ENCODE measurements at regions not wholly inside any gene's neighbourhood (a gene's known extent, or its start where the extent isn't known, plus 50 kb on each side); places are given as distances from the start of the nearest gene placed in this dataset.
"Not testable (repeated sequence)": the region's sequence is repeated elsewhere in the genome, so short reads cannot be mapped to it uniquely, and the experiment has no call there.

- ATAC-seq; intact Hi-C loops (cut with micrococcal nuclease): not testable (repeated sequence)
Observed at GRCh38 chr6:86057293-86057980, 414.8 kb upstream of the SYNCRIP start.

DNA sequence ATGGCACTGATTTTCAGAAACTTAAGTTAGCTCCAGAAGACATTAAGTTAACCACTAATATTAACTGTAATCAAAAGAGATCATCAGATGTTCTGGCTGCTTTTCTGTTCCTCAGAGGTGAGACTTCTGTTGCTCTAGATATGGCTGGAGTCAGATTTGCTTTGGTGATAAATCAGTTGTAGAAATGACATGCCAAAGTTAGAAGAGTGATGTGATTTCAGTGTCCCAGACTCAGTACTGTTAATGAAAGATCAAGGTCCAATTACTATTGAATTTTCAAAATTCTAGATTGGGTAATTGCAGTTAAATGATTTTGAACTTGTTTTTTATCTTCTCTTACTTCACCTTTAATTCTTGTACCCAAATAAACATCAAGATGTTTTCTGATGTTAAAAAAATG is 402.4 kb upstream of the SYNCRIP start:
- POLR2A ChIA-PET, result no interaction called here
- intact Hi-C loops (cut with micrococcal nuclease), result no loop called here
- CTCF ChIA-PET, result no interaction called here

More at GRCh38 chr6:86057293-86057980, 414.8 kb upstream of the SYNCRIP start:
- H3K4me1 ChIP-seq (ENCODE audit: control insufficient read depth in 2 of 2, insufficient read depth in 2 of 2, low read length in 2 of 2); H3K36me3 ChIP-seq (ENCODE audit: control insufficient read depth in 2 of 3, insufficient read depth in 3 of 3, low read length in 3 of 3); H3K9me3 ChIP-seq (ENCODE audit: control insufficient read depth in 2 of 3, low read length in 3 of 3); H3K27ac ChIP-seq (ENCODE audit: low read depth, low read length); H3K27me3 Mint-ChIP-seq; H3K4me3 Mint-ChIP-seq; H3K27ac Mint-ChIP-seq; H3K27me3 ChIP-seq (ENCODE audit: control insufficient read depth in 2 of 2, insufficient read depth in 2 of 2, low read length in 2 of 2); POLR2A ChIA-PET; H3K4me3 ChIP-seq (ENCODE audit: low read length); CTCF ChIA-PET; H3K4me1 Mint-ChIP-seq; H3K36me3 Mint-ChIP-seq; DNase-seq: not testable (repeated sequence)
- H3K9me3 Mint-ChIP-seq, result peaks cover 7 to 30% (median 12%) of the 10 kb centered on the region in 11 donors

GRCh38 chr6:86042214-86042613 is 399.5 kb upstream of the SYNCRIP start:
- Mint-ChIP-seq H3K27ac (no peak overlapping the region), H3K4me1 (no peaks in the 10 kb centered on the region), H3K27me3 (no peaks in the 10 kb centered on the region), H3K9me3 (peaks cover 0 to 31% (median 7%) of the 10 kb centered on the region in 11 donors), H3K4me3 (no peak overlapping the region), H3K36me3 (no peaks in the 10 kb centered on the region)
- no peak for DNase-seq
- ChIA-PET POLR2A (no interaction called here), CTCF (no interaction called here)
- Histone ChIP-seq H3K4me3 (ENCODE audit: low read length) (no peak overlapping the region), H3K9me3 (ENCODE audit: control insufficient read depth in 2 of 3, low read length in 3 of 3) (no peaks in the 10 kb centered on the region), H3K27ac (ENCODE audit: low read depth, low read length) (no peak overlapping the region), H3K27me3 (ENCODE audit: control insufficient read depth in 2 of 2, insufficient read depth in 2 of 2, low read length in 2 of 2) (no peaks in the 10 kb centered on the region), H3K36me3 (ENCODE audit: control insufficient read depth in 2 of 3, insufficient read depth in 3 of 3, low read length in 3 of 3) (no peaks in the 10 kb centered on the region), H3K4me1 (ENCODE audit: control insufficient read depth in 2 of 2, insufficient read depth in 2 of 2, low read length in 2 of 2) (no peaks in the 10 kb centered on the region)
- ATAC-seq, result no peak
- intact Hi-C loops (cut with micrococcal nuclease), result no loop called here

More for the DNA sequence above, 402.4 kb upstream of the SYNCRIP start:
- Mint-ChIP-seq H3K27ac (no peak overlapping the region), H3K4me3 (no peak overlapping the region), H3K4me1 (no peaks in the 10 kb centered on the region), H3K36me3 (no peaks in the 10 kb centered on the region), H3K9me3 (peaks cover 0 to 31% (median 7%) of the 10 kb centered on the region in 11 donors), H3K27me3 (no peaks in the 10 kb centered on the region)
- H3K36me3 ChIP-seq (ENCODE audit: control insufficient read depth in 2 of 3, insufficient read depth in 3 of 3, low read length in 3 of 3), result no peaks in the 10 kb centered on the region
- no peaks in the 10 kb centered on the region for H3K9me3 ChIP-seq (ENCODE audit: control insufficient read depth in 2 of 3, low read length in 3 of 3)
- no peak overlapping the region for H3K4me3 ChIP-seq (ENCODE audit: low read length)
- no peak for DNase-seq
- H3K4me1 ChIP-seq (ENCODE audit: control insufficient read depth in 2 of 2, insufficient read depth in 2 of 2, low read length in 2 of 2), result no peaks in the 10 kb centered on the region
- H3K27me3 ChIP-seq (ENCODE audit: control insufficient read depth in 2 of 2, insufficient read depth in 2 of 2, low read length in 2 of 2), result no peaks in the 10 kb centered on the region
- no peak overlapping the region for H3K27ac ChIP-seq (ENCODE audit: low read depth, low read length)
- no peak for ATAC-seq

GRCh38 chr6:86031713-86032112 is 389.0 kb upstream of the SYNCRIP start:
- no peak for DNase-seq
- peaks cover 0 to 11% (median 5%) of the 10 kb centered on the region in 11 donors for H3K9me3 Mint-ChIP-seq
- POLR2A ChIA-PET, result no interaction called here

DNA sequence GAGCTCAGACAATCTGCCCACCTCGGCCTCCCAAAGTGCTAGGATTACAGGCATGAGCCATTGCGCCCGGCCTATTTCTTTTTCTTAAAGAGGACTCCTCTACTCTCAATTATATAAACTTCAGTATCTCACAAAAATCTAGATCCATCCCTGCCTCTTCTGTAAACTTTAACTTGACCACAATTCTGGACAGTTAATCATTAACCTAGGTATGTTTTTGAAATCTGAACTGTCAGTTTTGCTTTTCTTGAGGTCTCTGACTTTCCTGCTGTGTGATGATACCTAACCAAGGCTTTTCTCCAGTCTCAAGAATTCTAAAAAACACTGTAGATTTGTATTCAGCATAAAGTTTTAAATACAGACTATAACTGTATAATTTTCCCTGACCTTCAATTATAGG is 388.2 kb upstream of the SYNCRIP start:
- H3K27ac ChIP-seq (ENCODE audit: low read depth, low read length), result no peak overlapping the region
- POLR2A ChIA-PET, result no interaction called here
- Mint-ChIP-seq H3K36me3 (no peaks in the 10 kb centered on the region), H3K27ac (no peak overlapping the region), H3K9me3 (peaks cover 0 to 11% (median 6%) of the 10 kb centered on the region in 11 donors), H3K27me3 (no peaks in the 10 kb centered on the region), H3K4me3 (no peak overlapping the region), H3K4me1 (no peaks in the 10 kb centered on the region)
- CTCF ChIA-PET, result no interaction called here
- H3K27me3 ChIP-seq (ENCODE audit: control insufficient read depth in 2 of 2, insufficient read depth in 2 of 2, low read length in 2 of 2), result no peaks in the 10 kb centered on the region
- H3K36me3 ChIP-seq (ENCODE audit: control insufficient read depth in 2 of 3, insufficient read depth in 3 of 3, low read length in 3 of 3), result no peaks in the 10 kb centered on the region
- no peak for ATAC-seq
- no peak overlapping the region for H3K4me3 ChIP-seq (ENCODE audit: low read length)
- intact Hi-C loops (cut with micrococcal nuclease), result no loop called here
- H3K9me3 ChIP-seq (ENCODE audit: control insufficient read depth in 2 of 3, low read length in 3 of 3), result no peaks in the 10 kb centered on the region
- DNase-seq, result no peak
- no peaks in the 10 kb centered on the region for H3K4me1 ChIP-seq (ENCODE audit: control insufficient read depth in 2 of 2, insufficient read depth in 2 of 2, low read length in 2 of 2)

More at GRCh38 chr6:86031713-86032112, 389.0 kb upstream of the SYNCRIP start:
- no peaks in the 10 kb centered on the region for H3K27me3 ChIP-seq (ENCODE audit: control insufficient read depth in 2 of 2, insufficient read depth in 2 of 2, low read length in 2 of 2)
- H3K36me3 Mint-ChIP-seq, result no peaks in the 10 kb centered on the region
- intact Hi-C loops (cut with micrococcal nuclease), result no loop called here
- H3K27me3 Mint-ChIP-seq, result no peaks in the 10 kb centered on the region
- no peak overlapping the region for H3K4me3 Mint-ChIP-seq
- H3K4me1 Mint-ChIP-seq, result no peaks in the 10 kb centered on the region
- no peaks in the 10 kb centered on the region for H3K4me1 ChIP-seq (ENCODE audit: control insufficient read depth in 2 of 2, insufficient read depth in 2 of 2, low read length in 2 of 2)
- CTCF ChIA-PET, result no interaction called here
- ATAC-seq, result no peak
- no peak overlapping the region for H3K27ac ChIP-seq (ENCODE audit: low read depth, low read length)
- no peak overlapping the region for H3K4me3 ChIP-seq (ENCODE audit: low read length)
- H3K27ac Mint-ChIP-seq, result no peak overlapping the region
- H3K36me3 ChIP-seq (ENCODE audit: control insufficient read depth in 2 of 3, insufficient read depth in 3 of 3, low read length in 3 of 3), result no peaks in the 10 kb centered on the region
- H3K9me3 ChIP-seq (ENCODE audit: control insufficient read depth in 2 of 3, low read length in 3 of 3), result no peaks in the 10 kb centered on the region

DNA sequence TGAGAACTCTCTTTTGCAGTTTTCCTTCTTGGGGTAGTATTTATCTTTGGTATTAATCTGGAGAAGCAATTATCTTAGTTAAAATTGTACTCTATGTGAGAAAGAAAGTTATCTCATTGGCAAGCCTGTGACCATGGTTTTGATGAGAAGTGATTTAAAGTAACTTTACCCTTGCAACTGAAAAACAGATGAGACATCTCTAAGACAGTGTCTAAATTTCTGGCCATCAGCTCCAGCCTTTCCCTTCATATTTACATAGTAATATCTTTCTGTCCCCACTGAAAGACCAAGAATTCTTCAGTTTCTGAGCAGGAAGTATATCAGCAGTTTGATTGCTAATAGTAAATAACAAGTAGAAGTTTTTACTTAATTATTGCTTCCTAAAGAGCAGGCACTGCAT is 386.1 kb upstream of the SYNCRIP start:
- H3K27ac Mint-ChIP-seq, result no peak overlapping the region
- H3K36me3 ChIP-seq (ENCODE audit: control insufficient read depth in 2 of 3, insufficient read depth in 3 of 3, low read length in 3 of 3), result no peaks in the 10 kb centered on the region
- H3K36me3 Mint-ChIP-seq, result no peaks in the 10 kb centered on the region

DNA sequence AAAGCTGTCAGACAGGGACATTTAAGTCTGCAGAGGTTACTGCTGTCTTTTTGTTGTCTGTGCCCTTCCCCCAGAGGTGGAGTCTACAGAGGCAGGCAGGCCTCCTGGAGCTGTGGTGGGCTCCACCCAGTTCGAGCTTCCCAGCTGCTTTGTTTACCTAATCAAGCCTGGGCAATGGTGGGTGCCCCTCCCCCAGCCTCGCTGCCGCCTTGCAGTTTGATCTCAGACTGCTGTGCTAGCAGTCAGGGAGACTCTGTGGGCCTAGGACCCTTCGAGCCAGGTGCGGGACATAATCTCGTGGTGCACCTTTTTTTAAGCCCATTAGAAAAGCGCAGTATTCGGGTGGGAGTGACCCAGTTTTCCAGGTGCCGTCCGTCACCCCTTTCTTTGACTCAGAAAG is 384.2 kb upstream of the SYNCRIP start:
- H3K4me1 Mint-ChIP-seq; intact Hi-C loops (cut with micrococcal nuclease); H3K9me3 Mint-ChIP-seq; POLR2A ChIA-PET; H3K36me3 ChIP-seq (ENCODE audit: control insufficient read depth in 2 of 3, insufficient read depth in 3 of 3, low read length in 3 of 3); H3K4me3 ChIP-seq (ENCODE audit: low read length); DNase-seq; H3K27ac ChIP-seq (ENCODE audit: low read depth, low read length); ATAC-seq; H3K9me3 ChIP-seq (ENCODE audit: control insufficient read depth in 2 of 3, low read length in 3 of 3); CTCF ChIA-PET; H3K27me3 Mint-ChIP-seq; H3K4me3 Mint-ChIP-seq; H3K27ac Mint-ChIP-seq; H3K27me3 ChIP-seq (ENCODE audit: control insufficient read depth in 2 of 2, insufficient read depth in 2 of 2, low read length in 2 of 2); H3K36me3 Mint-ChIP-seq; H3K4me1 ChIP-seq (ENCODE audit: control insufficient read depth in 2 of 2, insufficient read depth in 2 of 2, low read length in 2 of 2): not testable (repeated sequence)

More for the DNA sequence above, 386.1 kb upstream of the SYNCRIP start:
- ATAC-seq, result no peak
- Histone ChIP-seq H3K4me3 (ENCODE audit: low read length) (no peak overlapping the region), H3K4me1 (ENCODE audit: control insufficient read depth in 2 of 2, insufficient read depth in 2 of 2, low read length in 2 of 2) (no peaks in the 10 kb centered on the region), H3K27ac (ENCODE audit: low read depth, low read length) (no peak overlapping the region), H3K27me3 (ENCODE audit: control insufficient read depth in 2 of 2, insufficient read depth in 2 of 2, low read length in 2 of 2) (no peaks in the 10 kb centered on the region), H3K9me3 (ENCODE audit: control insufficient read depth in 2 of 3, low read length in 3 of 3) (no peaks in the 10 kb centered on the region)
- no peak overlapping the region for H3K4me3 Mint-ChIP-seq
- H3K9me3 Mint-ChIP-seq, result peaks cover 0 to 7% (median 4%) of the 10 kb centered on the region in 11 donors
- no peak for DNase-seq
- ChIA-PET POLR2A (no interaction called here), CTCF (no interaction called here)
- intact Hi-C loops (cut with micrococcal nuclease), result no loop called here
- H3K4me1 Mint-ChIP-seq, result no peaks in the 10 kb centered on the region
- no peaks in the 10 kb centered on the region for H3K27me3 Mint-ChIP-seq
